B cell (primary cell): ENCODE measurements at regions not wholly inside any gene's neighbourhood (a gene's known extent, or its start where the extent isn't known, plus 50 kb on each side); places are given as distances from the start of the nearest gene placed in this dataset.

Experiments used
- ATAC-seq: fragments of 200-7000 bp; cut with Tn5 transposase; one replicate; pipeline ENCODE4 v1.10.0; 2021; ENCODE audit warnings: low read depth, mild to moderate bottlenecking, moderate number of reproducible peaks, moderate library complexity
- CTCF ChIA-PET: fragments of 350-600 bp; sonication (Branson Sonifier 250); formaldehyde crosslinking; loops from one replicate; lab custom pipeline; 2021; ENCODE audit warnings: antibody characterized with exemption, inconsistent platforms; lab: Charles Lee
- POLR2A ChIA-PET: fragments of 350-600 bp; sonication (Branson Sonifier 250); formaldehyde crosslinking; loops from one replicate; lab custom pipeline; 2021; ENCODE audit warnings: antibody characterized with exemption; lab: Charles Lee
- DNase-seq: peaks from one replicate; pipeline ENCODE4 v3.0.0; 2013
- H2AFZ ChIP-seq: 2 replicates; pipeline ENCODE4 v1.6.1; 2012; ENCODE audit warnings: mild to moderate bottlenecking, low read depth, low read length; ENCODE audit not compliant: insufficient read depth, poor library complexity, severe bottlenecking
- H3K27ac ChIP-seq, 2 donors: 1 replicate in 1 of 2; 2 replicates in 1 of 2; pipeline ENCODE4 v1.5.1; 2012 to 2013; ENCODE audit warnings: low read length in 2 of 2, mild to moderate bottlenecking in 2 of 2, moderate library complexity in 1 of 2
- H3K27me3 ChIP-seq, 4 experiments: fragments of 200-600 bp in 1 of 4; sonication (generic) in 1 of 4; replicated peaks in 1 of 4; 1 replicate in 2 of 4; 2 replicates in 2 of 4; pipeline versions ENCODE4 v1.6.1 to v1.7.0; 2013 to 2016; ENCODE audit warnings: low read length in 3 of 4, mild to moderate bottlenecking in 2 of 4, mixed read lengths in 1 of 4, moderate library complexity in 1 of 4; ENCODE audit not compliant: insufficient read depth in 4 of 4, control insufficient read depth in 3 of 4; ENCODE audit errors: control extremely low read depth in 1 of 4
- H3K36me3 ChIP-seq, 2 experiments: replicated peaks in 1 of 2; 1 replicate in 1 of 2; 2 replicates in 1 of 2; pipeline versions ENCODE4 v1.6.1 to v1.7.1; 2013; ENCODE audit warnings: low read length in 1 of 2; ENCODE audit not compliant: insufficient read depth in 2 of 2, control insufficient read depth in 1 of 2; ENCODE audit errors: control extremely low read depth in 1 of 2, extremely low read depth in 1 of 2
- H3K4me1 ChIP-seq, 2 donors: fragments of 200-600 bp in 1 of 2; sonication (generic) in 1 of 2; 1 replicate in 1 of 2; 2 replicates in 1 of 2; pipeline versions ENCODE4 v1.5.1 to v1.6.1; 2013 to 2017; ENCODE audit warnings: low read length in 2 of 2; ENCODE audit not compliant: control insufficient read depth in 2 of 2, insufficient read depth in 2 of 2
- H3K4me2 ChIP-seq: replicated peaks from 2 replicates; pipeline ENCODE3; 2012; ENCODE audit warnings: mild to moderate bottlenecking, low read depth, low read length; ENCODE audit not compliant: poor library complexity, severe bottlenecking
- H3K4me3 ChIP-seq, 5 experiments: fragments of 200-600 bp in 1 of 5; sonication (generic) in 1 of 5; 1 replicate in 3 of 5; 2 replicates in 2 of 5; pipeline versions ENCODE4 v1.5.1 to v1.7.0; 2011 to 2016; ENCODE audit warnings: low read length in 4 of 5, mild to moderate bottlenecking in 4 of 5, low read depth in 2 of 5, control low read depth in 1 of 5, moderate library complexity in 1 of 5; ENCODE audit not compliant: insufficient read depth in 1 of 5; ENCODE audit errors: control extremely low read depth in 1 of 5, extremely low read depth in 1 of 5
- H3K79me2 ChIP-seq: fragments of 200-600 bp; sonication (generic); one replicate; pipeline ENCODE4 v1.6.0; 2016; ENCODE audit warnings: low read length; ENCODE audit not compliant: control insufficient read depth, insufficient read depth
- H3K9ac ChIP-seq: fragments of 200-600 bp; sonication (generic); 2 replicates; pipeline ENCODE4 v1.6.1; 2017; ENCODE audit warnings: mild to moderate bottlenecking, low read length, moderate library complexity
- H3K9me3 ChIP-seq, 3 donors: one replicate each; pipeline versions ENCODE4 v1.6.1 to v1.7.1; 2013; ENCODE audit warnings: low read length in 2 of 3; ENCODE audit not compliant: control insufficient read depth in 2 of 3, insufficient read depth in 1 of 3; ENCODE audit errors: control extremely low read depth in 1 of 3
- H4K20me1 ChIP-seq: 2 replicates; pipeline ENCODE4 v1.6.0; 2012; ENCODE audit warnings: mild to moderate bottlenecking, low read length; ENCODE audit not compliant: insufficient read depth, control insufficient read depth, poor library complexity, severe bottlenecking
- H3K27ac Mint-ChIP-seq: one replicate; pipeline ENCODE4 v1.8.0; 2021; ENCODE audit warnings: mixed read lengths
- H3K27me3 Mint-ChIP-seq: one replicate; pipeline ENCODE4 v1.8.0; 2021; ENCODE audit warnings: mixed read lengths
- H3K4me1 Mint-ChIP-seq: one replicate; pipeline ENCODE4 v1.8.0; 2021; ENCODE audit warnings: mixed read lengths
- H3K4me3 Mint-ChIP-seq: one replicate; pipeline ENCODE4 v1.8.0; 2021; ENCODE audit warnings: mixed read lengths
- H3K9me3 Mint-ChIP-seq: one replicate; pipeline ENCODE4 v1.8.0; 2022; ENCODE audit warnings: mixed read lengths; ENCODE audit not compliant: insufficient read depth
- CTCF ChIP-seq: fragments of 200-600 bp; IDR thresholded peaks from one replicate; pipeline ENCODE4 v1.8.0; 2022; ENCODE audit warnings: antibody characterized with exemption, mild to moderate bottlenecking
- EZH2 ChIP-seq: IDR thresholded peaks from 2 replicates; pipeline ENCODE4 v1.6.1; 2012; ENCODE audit warnings: borderline replicate concordance, low read depth, mild to moderate bottlenecking, moderate library complexity, low read length; ENCODE audit not compliant: insufficient read depth, poor library complexity, severe bottlenecking
- WGBS: methylation state at CpG from one replicate; pipeline ENCODE4 v1.1.5; 2013; ENCODE audit warnings: missing lambda C conversion rate; ENCODE audit not compliant: insufficient coverage; 5-methylcytosine and 5-hydroxymethylcytosine counted together
- intact Hi-C: fragments of 100-400 bp; cut with micrococcal nuclease; formaldehyde crosslinking; loops from one replicate; pipeline ENCODE4 v1.10.0; 2022

- ChIA-PET CTCF (interaction anchor here (1.1 to 2.1 kb wide), 4 partner anchors 10 to 256 kb away, joined by 3 to 7 read pairs (median 4); no protein-coding TSS in a partner anchor), POLR2A (no interaction called here)
- no peak overlapping the region for H3K27ac Mint-ChIP-seq
- H4K20me1 ChIP-seq = no peaks in the 10 kb centered on the region
- no peak overlapping the region for H3K27ac ChIP-seq
- WGBS = 60% methylated on average over 1 of the region's 1 CpG
- H3K4me2 ChIP-seq = no peak overlapping the region
- intact Hi-C loops = no loop called here
- no peaks in the 10 kb centered on the region for H3K36me3 ChIP-seq
- ATAC-seq (no peak), DNase-seq (no peak)
- H3K4me3 ChIP-seq = no peak overlapping the region
- H2AFZ ChIP-seq = no peak overlapping the region
- H3K79me2 ChIP-seq = no peaks in the 10 kb centered on the region
- no peak overlapping the region for H3K9ac ChIP-seq
- H3K4me3 Mint-ChIP-seq = no peak overlapping the region
- H3K4me1 Mint-ChIP-seq = no peaks in the 10 kb centered on the region
- H3K27me3 Mint-ChIP-seq = peaks cover 6% of the 10 kb centered on the region
- H3K9me3 ChIP-seq = no peaks in the 10 kb centered on the region
- no peaks in the 10 kb centered on the region for H3K27me3 ChIP-seq
- no peaks in the 10 kb centered on the region for H3K9me3 Mint-ChIP-seq
- TF ChIP-seq EZH2 (no peak), CTCF (no peak)
- H3K4me1 ChIP-seq = no peaks in the 10 kb centered on the region
Measured at GRCh38 chr14:39488600-39488999, 56.4 kb upstream of the FBXO33 start.

GRCh38 chr14:39483682-39484081 is 51.4 kb upstream of the FBXO33 start:
- WGBS = 64% methylated on average over 1 of the region's 1 CpG
- H2AFZ ChIP-seq = no peak overlapping the region
- no peaks in the 10 kb centered on the region for H4K20me1 ChIP-seq
- no peak overlapping the region for H3K4me2 ChIP-seq
- no peak overlapping the region for H3K4me3 ChIP-seq
- ATAC-seq = no peak
- ChIA-PET POLR2A (no interaction called here), CTCF (no interaction called here)
- no peak overlapping the region for H3K4me3 Mint-ChIP-seq
- H3K4me1 ChIP-seq = no peaks in the 10 kb centered on the region
- H3K36me3 ChIP-seq = no peaks in the 10 kb centered on the region
- H3K9me3 ChIP-seq = no peaks in the 10 kb centered on the region
- H3K9ac ChIP-seq = no peak overlapping the region
- H3K27me3 Mint-ChIP-seq = peaks cover 9% of the 10 kb centered on the region
- intact Hi-C loops = no loop called here
- H3K4me1 Mint-ChIP-seq = no peaks in the 10 kb centered on the region
- no peak overlapping the region for H3K27ac ChIP-seq
- TF ChIP-seq CTCF (no peak), EZH2 (no peak)
- H3K9me3 Mint-ChIP-seq = no peaks in the 10 kb centered on the region
- DNase-seq = no peak
- no peaks in the 10 kb centered on the region for H3K79me2 ChIP-seq
- H3K27me3 ChIP-seq = no peaks in the 10 kb centered on the region
- no peak overlapping the region for H3K27ac Mint-ChIP-seq
